HG02885 (cell line): ENCODE measurements at regions not wholly inside any gene's neighbourhood (a gene's known extent, or its start where the extent isn't known, plus 50 kb on each side); places are given as distances from the start of the nearest gene placed in this dataset.
A peak's percentile ranks its signal among the peaks of the same experiment; 100 is the strongest.

Experiments
- ATAC-seq: cut with Tn5 transposase; IDR thresholded peaks from one replicate; pipeline ENCODE4 v1.9.1; 2021; ENCODE audit warnings: mild to moderate bottlenecking; ENCODE audit not compliant: unreplicated experiment, poor library complexity

- no peak for ATAC-seq
These were observed 145.2 kb downstream of the KLF13 start for GRCh38 chr15:31471731-31472430.

- peak; percentile 92 for ATAC-seq
These were observed 146.2 kb downstream of the KLF13 start for GRCh38 chr15:31472636-31473384.

GRCh38 chr15:31473385-31474058 lies 146.9 kb downstream of the KLF13 start:
- ATAC-seq = no peak

GRCh38 chr15:31474059-31474868 lies 147.6 kb downstream of the KLF13 start:
- ATAC-seq = no peak

GRCh38 chr15:31476236-31476810 lies 149.7 kb downstream of the KLF13 start:
- ATAC-seq = no peak

GRCh38 chr15:31476866-31477265 lies 150.2 kb downstream of the KLF13 start:
- ATAC-seq = no peak

GRCh38 chr15:31477301-31477700 lies 150.7 kb downstream of the KLF13 start:
- ATAC-seq = no peak

- ATAC-seq = no peak
These were observed 151.4 kb downstream of the KLF13 start for GRCh38 chr15:31477851-31478701.

- ATAC-seq = no peak
These were observed 152.1 kb downstream of the KLF13 start for GRCh38 chr15:31478702-31479221.

- ATAC-seq = no peak
These were observed 153.9 kb downstream of the KLF13 start for GRCh38 chr15:31480356-31481025.

- ATAC-seq = no peak
These were observed 154.5 kb downstream of the KLF13 start for GRCh38 chr15:31481142-31481541.

GRCh38 chr15:31482122-31482922 lies 155.7 kb downstream of the KLF13 start:
- no peak for ATAC-seq

GRCh38 chr15:31483053-31483985 lies 156.7 kb downstream of the KLF13 start:
- peak; percentile 48 for ATAC-seq

GRCh38 chr15:31483986-31484951 lies 157.6 kb downstream of the KLF13 start:
- no peak for ATAC-seq

GRCh38 chr15:31484986-31485385 lies 158.4 kb downstream of the KLF13 start:
- ATAC-seq = no peak
